ENCODE measurements at regions not wholly inside any gene's neighbourhood (a gene's known extent, or its start where the extent isn't known, plus 50 kb on each side); places are given as distances from the start of the nearest gene placed in this dataset.

- TF ChIP-seq CTCF (conservative IDR thresholded peaks at IDR 0.05) (no peak), EZH2 (IDR thresholded peaks at IDR 0.05; ENCODE audit: low read depth) (no peak)
Observed at GRCh38 chr12:4979737-4980136, 63.9 kb upstream of the KCNA5 start.
